ENCODE measurements at regions not wholly inside any gene's neighbourhood (a gene's known extent, or its start where the extent isn't known, plus 50 kb on each side); places are given as distances from the start of the nearest gene placed in this dataset.

- no peaks in the 10 kb centered on the region for H3F3A ChIP-seq (ENCODE audit: control insufficient read depth, insufficient read depth)
Observed at GRCh38 chr6:144362042-144363018, 77.2 kb downstream of the UTRN start.

DNA sequence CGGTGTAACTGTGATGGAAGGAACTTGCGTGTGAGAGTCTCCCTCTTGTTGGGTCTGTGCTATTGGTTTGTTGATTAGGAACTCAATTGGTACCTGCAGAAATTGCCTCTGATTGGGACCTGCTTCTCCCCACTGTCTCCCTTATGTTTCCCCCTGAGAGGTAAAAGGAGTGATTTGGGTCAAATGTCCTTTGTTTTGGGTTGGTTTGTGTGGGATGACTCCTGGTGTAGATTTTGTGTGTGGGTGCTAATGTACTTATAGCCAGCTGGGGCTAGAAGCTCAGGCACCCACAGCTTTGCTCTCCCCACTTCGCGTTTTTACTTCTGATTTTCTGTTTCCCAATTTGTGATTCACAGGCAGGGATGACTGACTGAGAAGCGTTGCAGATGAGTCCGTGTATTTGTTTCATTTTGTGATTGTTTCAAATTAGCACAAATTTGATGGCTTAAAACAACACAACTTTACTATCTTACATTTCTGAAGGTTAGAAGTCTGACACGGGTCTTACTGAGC lies 79.1 kb downstream of the UTRN start:
- Histone ChIP-seq H3F3A (ENCODE audit: control insufficient read depth, insufficient read depth) (no peaks in the 10 kb centered on the region), H3K27me3 (ENCODE audit: control insufficient read depth, low read length) (no peaks in the 10 kb centered on the region), H3K36me3 (ENCODE audit: control insufficient read depth, low read length) (no peaks in the 10 kb centered on the region), H3K79me2 (ENCODE audit: control insufficient read depth, low read length) (no peaks in the 10 kb centered on the region), H4K20me1 (ENCODE audit: control insufficient read depth, insufficient read depth, low read depth, low read length) (no peaks in the 10 kb centered on the region), H3K9me2 (replicated peaks; ENCODE audit: control insufficient read depth, low read length) (no peaks in the 10 kb centered on the region), H3K4me3 (ENCODE audit: low read length) (no peak overlapping the region), H3K9me3 (ENCODE audit: control insufficient read depth, insufficient read depth, low read length) (no peaks in the 10 kb centered on the region), H3K27ac (ENCODE audit: low read depth, low read length) (no peak overlapping the region), H3K4me1 (ENCODE audit: control insufficient read depth, low read length) (no peaks in the 10 kb centered on the region), H3K4me2 (ENCODE audit: low read length) (no peak overlapping the region)
- TF ChIP-seq EZH2phosphoT487 (IDR thresholded peaks at IDR 0.05; ENCODE audit: borderline replicate concordance, low read length) (no peak), CTCF (IDR thresholded peaks at IDR 0.05; ENCODE audit: low read depth, low read length, poor library complexity, severe bottlenecking) (no peak)

More at GRCh38 chr6:144362042-144363018, 77.2 kb downstream of the UTRN start:
- no peaks in the 10 kb centered on the region for H3K79me2 ChIP-seq (ENCODE audit: control insufficient read depth, low read length)
- no peaks in the 10 kb centered on the region for H3K36me3 ChIP-seq (ENCODE audit: control insufficient read depth, low read length)
- H3K4me1 ChIP-seq (ENCODE audit: control insufficient read depth, low read length), result no peaks in the 10 kb centered on the region
- no peaks in the 10 kb centered on the region for H3K27me3 ChIP-seq (ENCODE audit: control insufficient read depth, low read length)
- no peak overlapping the region for H3K4me3 ChIP-seq (ENCODE audit: low read length)
- no peak overlapping the region for H3K4me2 ChIP-seq (ENCODE audit: low read length)
- no peaks in the 10 kb centered on the region for H3K9me2 ChIP-seq (replicated peaks; ENCODE audit: control insufficient read depth, low read length)
- no peak overlapping the region for H3K27ac ChIP-seq (ENCODE audit: low read depth, low read length)
- no peaks in the 10 kb centered on the region for H4K20me1 ChIP-seq (ENCODE audit: control insufficient read depth, insufficient read depth, low read depth, low read length)
- no peaks in the 10 kb centered on the region for H3K9me3 ChIP-seq (ENCODE audit: control insufficient read depth, insufficient read depth, low read length)
- TF ChIP-seq EZH2phosphoT487 (IDR thresholded peaks at IDR 0.05; ENCODE audit: borderline replicate concordance, low read length) (no peak), CTCF (IDR thresholded peaks at IDR 0.05; ENCODE audit: low read depth, low read length, poor library complexity, severe bottlenecking) (no peak)

DNA sequence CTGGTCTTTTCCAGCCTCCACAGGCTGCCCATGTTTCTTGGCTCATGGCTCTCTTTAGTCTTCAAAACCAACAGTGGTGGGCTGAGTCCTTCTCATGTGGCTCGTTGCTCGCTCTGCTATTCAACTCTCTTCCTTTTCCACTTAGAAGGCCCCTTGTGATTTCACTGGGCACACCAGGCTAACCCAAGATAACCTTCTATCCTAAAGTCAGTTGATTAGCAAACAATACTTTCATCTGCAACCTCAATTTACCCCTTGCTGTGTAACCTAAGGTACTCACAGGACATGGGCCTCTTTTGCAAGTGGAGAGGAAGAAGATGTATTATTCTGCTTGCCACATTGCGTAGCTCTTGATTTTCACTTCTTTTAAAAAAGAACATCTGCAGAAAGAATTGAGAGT lies 79.6 kb downstream of the UTRN start:
- Histone ChIP-seq H3K27me3 (ENCODE audit: control insufficient read depth, low read length) (no peaks in the 10 kb centered on the region), H3K27ac (ENCODE audit: low read depth, low read length) (no peak overlapping the region), H3K4me3 (ENCODE audit: low read length) (no peak overlapping the region), H4K20me1 (ENCODE audit: control insufficient read depth, insufficient read depth, low read depth, low read length) (no peaks in the 10 kb centered on the region), H3K4me1 (ENCODE audit: control insufficient read depth, low read length) (no peaks in the 10 kb centered on the region), H3K9me3 (ENCODE audit: control insufficient read depth, insufficient read depth, low read length) (no peaks in the 10 kb centered on the region), H3K79me2 (ENCODE audit: control insufficient read depth, low read length) (no peaks in the 10 kb centered on the region), H3K4me2 (ENCODE audit: low read length) (no peak overlapping the region), H3K9me2 (replicated peaks; ENCODE audit: control insufficient read depth, low read length) (no peaks in the 10 kb centered on the region), H3K36me3 (ENCODE audit: control insufficient read depth, low read length) (no peaks in the 10 kb centered on the region), H3F3A (ENCODE audit: control insufficient read depth, insufficient read depth) (no peaks in the 10 kb centered on the region)
- TF ChIP-seq EZH2phosphoT487 (IDR thresholded peaks at IDR 0.05; ENCODE audit: borderline replicate concordance, low read length) (no peak), CTCF (IDR thresholded peaks at IDR 0.05; ENCODE audit: low read depth, low read length, poor library complexity, severe bottlenecking) (no peak)
